Type B pancreatic cell (in vitro differentiated cells): ENCODE measurements at regions not wholly inside any gene's neighbourhood (a gene's known extent, or its start where the extent isn't known, plus 50 kb on each side); places are given as distances from the start of the nearest gene placed in this dataset.

Experiments
- DNase-seq: peaks from one replicate; pipeline ENCODE4 v3.0.0; 2021; ENCODE audit warnings: mixed read lengths; ENCODE audit not compliant: unreplicated experiment; ENCODE audit errors: extremely low spot score
- H3K27ac Mint-ChIP-seq: 2 replicates; pipeline ENCODE4 v1.8.0; 2021; ENCODE audit warnings: mild to moderate bottlenecking, mixed read lengths
- H3K27me3 Mint-ChIP-seq: 2 replicates; pipeline ENCODE4 v1.8.0; 2021; ENCODE audit warnings: mixed read lengths
- H3K36me3 Mint-ChIP-seq: 2 replicates; pipeline ENCODE4 v1.8.0; 2021; ENCODE audit warnings: mixed read lengths
- H3K4me1 Mint-ChIP-seq: one replicate; pipeline ENCODE4 v1.8.0; 2021; ENCODE audit warnings: mixed read lengths; ENCODE audit not compliant: unreplicated experiment
- H3K4me3 Mint-ChIP-seq: 2 replicates; pipeline ENCODE4 v1.8.0; 2021; ENCODE audit warnings: mild to moderate bottlenecking, mixed read lengths
- H3K9me3 Mint-ChIP-seq: 2 replicates; pipeline ENCODE4 v1.8.0; 2021; ENCODE audit warnings: mixed read lengths
- TF ChIP-seq, protein P1 (sequence below): fragments of 200-600 bp; sonication (generic); conservative IDR thresholded peaks from 2 replicates; pipeline ENCODE4 v1.5.0; 2021; ENCODE audit warnings: antibody characterized with exemption, mild to moderate bottlenecking

- peaks cover 7% of the 10 kb centered on the region for H3K4me1 Mint-ChIP-seq
- no peak for DNase-seq
- H3K36me3 Mint-ChIP-seq = no peaks in the 10 kb centered on the region
- no peaks in the 10 kb centered on the region for H3K9me3 Mint-ChIP-seq
- H3K27me3 Mint-ChIP-seq = no peaks in the 10 kb centered on the region
- TF ChIP-seq, protein P1, sequence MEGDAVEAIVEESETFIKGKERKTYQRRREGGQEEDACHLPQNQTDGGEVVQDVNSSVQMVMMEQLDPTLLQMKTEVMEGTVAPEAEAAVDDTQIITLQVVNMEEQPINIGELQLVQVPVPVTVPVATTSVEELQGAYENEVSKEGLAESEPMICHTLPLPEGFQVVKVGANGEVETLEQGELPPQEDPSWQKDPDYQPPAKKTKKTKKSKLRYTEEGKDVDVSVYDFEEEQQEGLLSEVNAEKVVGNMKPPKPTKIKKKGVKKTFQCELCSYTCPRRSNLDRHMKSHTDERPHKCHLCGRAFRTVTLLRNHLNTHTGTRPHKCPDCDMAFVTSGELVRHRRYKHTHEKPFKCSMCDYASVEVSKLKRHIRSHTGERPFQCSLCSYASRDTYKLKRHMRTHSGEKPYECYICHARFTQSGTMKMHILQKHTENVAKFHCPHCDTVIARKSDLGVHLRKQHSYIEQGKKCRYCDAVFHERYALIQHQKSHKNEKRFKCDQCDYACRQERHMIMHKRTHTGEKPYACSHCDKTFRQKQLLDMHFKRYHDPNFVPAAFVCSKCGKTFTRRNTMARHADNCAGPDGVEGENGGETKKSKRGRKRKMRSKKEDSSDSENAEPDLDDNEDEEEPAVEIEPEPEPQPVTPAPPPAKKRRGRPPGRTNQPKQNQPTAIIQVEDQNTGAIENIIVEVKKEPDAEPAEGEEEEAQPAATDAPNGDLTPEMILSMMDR = no peak
- no peak overlapping the region for H3K27ac Mint-ChIP-seq
- H3K4me3 Mint-ChIP-seq = no peak overlapping the region
Observed at GRCh38 chr13:72473321-72473720, 254.1 kb downstream of the MZT1 start.

DNA sequence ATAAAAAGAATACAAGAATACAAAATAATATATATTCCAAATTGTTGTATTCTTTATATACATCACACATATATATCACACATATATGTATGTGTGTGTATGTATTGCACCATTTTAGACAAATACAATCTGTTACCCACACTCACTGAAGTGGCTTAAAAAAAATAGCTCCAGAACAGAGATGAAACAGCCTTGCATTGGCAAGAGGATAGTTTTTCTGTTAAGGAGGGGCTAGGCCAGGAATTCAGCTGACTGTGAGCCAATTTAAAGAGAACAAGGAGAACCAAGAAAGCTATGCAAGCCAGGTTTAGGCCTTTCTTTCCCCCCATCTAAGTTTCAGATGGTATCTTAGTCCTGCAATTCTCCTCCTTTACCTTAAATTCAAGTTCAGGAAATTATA is 257.5 kb downstream of the MZT1 start:
- no peaks in the 10 kb centered on the region for H3K9me3 Mint-ChIP-seq
- H3K27ac Mint-ChIP-seq = no peak overlapping the region
- H3K4me3 Mint-ChIP-seq = no peak overlapping the region
- no peak for DNase-seq
- peaks cover 8% of the 10 kb centered on the region for H3K4me1 Mint-ChIP-seq
- H3K27me3 Mint-ChIP-seq = no peaks in the 10 kb centered on the region
- TF ChIP-seq, protein P1 = no peak
- no peaks in the 10 kb centered on the region for H3K36me3 Mint-ChIP-seq

GRCh38 chr13:72463561-72463960 is 263.9 kb downstream of the MZT1 start:
- TF ChIP-seq, protein P1 = no peak
- no peaks in the 10 kb centered on the region for H3K27me3 Mint-ChIP-seq
- H3K9me3 Mint-ChIP-seq = peaks cover 5% of the 10 kb centered on the region
- H3K4me3 Mint-ChIP-seq = no peak overlapping the region
- H3K27ac Mint-ChIP-seq = no peak overlapping the region
- no peaks in the 10 kb centered on the region for H3K36me3 Mint-ChIP-seq
- peaks cover 32% of the 10 kb centered on the region for H3K4me1 Mint-ChIP-seq
- DNase-seq = no peak

DNA sequence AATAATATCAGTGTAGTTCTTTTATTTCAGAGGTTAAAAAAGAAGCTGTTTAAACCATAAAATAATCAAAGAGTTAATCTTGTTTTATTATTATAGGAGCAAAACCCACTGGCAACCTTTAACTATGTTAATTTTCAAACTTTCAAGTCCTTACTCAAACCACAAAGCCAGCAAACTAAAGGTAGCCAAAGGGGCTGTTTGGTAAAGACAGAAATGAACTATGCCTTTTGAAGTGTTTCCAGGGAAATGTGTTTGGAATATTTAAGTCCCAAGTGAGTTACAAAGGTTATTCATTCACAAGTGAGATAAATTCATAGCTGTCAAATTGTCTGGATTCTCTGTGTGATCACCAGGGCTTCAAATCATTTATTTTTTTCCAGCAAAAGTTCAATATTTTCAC is 264.7 kb downstream of the MZT1 start:
- no peak overlapping the region for H3K4me3 Mint-ChIP-seq
- TF ChIP-seq, protein P1 = no peak
- H3K27me3 Mint-ChIP-seq = no peaks in the 10 kb centered on the region
- H3K36me3 Mint-ChIP-seq = no peaks in the 10 kb centered on the region
- no peak for DNase-seq
- no peak overlapping the region for H3K27ac Mint-ChIP-seq
- H3K4me1 Mint-ChIP-seq = peaks cover 29% of the 10 kb centered on the region
- peaks cover 5% of the 10 kb centered on the region for H3K9me3 Mint-ChIP-seq

- Mint-ChIP-seq H3K4me1 (peaks cover 29% of the 10 kb centered on the region), H3K9me3 (peaks cover 5% of the 10 kb centered on the region), H3K27ac (no peak overlapping the region), H3K36me3 (no peaks in the 10 kb centered on the region), H3K27me3 (no peaks in the 10 kb centered on the region), H3K4me3 (no peak overlapping the region)
- TF ChIP-seq, protein P1 = no peak
- no peak for DNase-seq
Observed at GRCh38 chr13:72462166-72462565, 265.3 kb downstream of the MZT1 start.

DNA sequence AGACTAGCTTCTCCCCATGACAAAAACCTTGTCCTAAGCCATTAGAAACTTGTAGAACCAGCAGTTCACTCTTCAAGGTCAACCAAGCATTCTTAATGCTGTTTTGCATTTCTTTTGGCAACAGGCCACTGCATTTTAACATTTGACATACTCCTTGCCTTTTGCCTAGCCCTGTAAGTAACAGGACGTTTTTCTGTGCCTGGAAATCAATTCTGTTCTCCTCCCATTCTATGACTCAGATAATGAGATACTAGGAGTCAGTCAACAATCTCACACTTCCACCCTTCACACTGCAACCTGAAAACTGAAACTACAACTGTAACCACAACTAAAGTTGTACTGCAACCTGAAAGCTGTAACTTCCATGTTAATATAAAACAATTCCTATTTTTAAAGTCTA is 268.7 kb downstream of the MZT1 start:
- H3K4me1 Mint-ChIP-seq = peaks cover 24% of the 10 kb centered on the region
- H3K4me3 Mint-ChIP-seq = no peak overlapping the region
- DNase-seq = no peak
- H3K27me3 Mint-ChIP-seq = no peaks in the 10 kb centered on the region
- peaks cover 5% of the 10 kb centered on the region for H3K9me3 Mint-ChIP-seq
- no peak overlapping the region for H3K27ac Mint-ChIP-seq
- TF ChIP-seq, protein P1 = no peak
- no peaks in the 10 kb centered on the region for H3K36me3 Mint-ChIP-seq
